ENCODE measurements at regions not wholly inside any gene's neighbourhood (a gene's known extent, or its start where the extent isn't known, plus 50 kb on each side); places are given as distances from the start of the nearest gene placed in this dataset.

DNA sequence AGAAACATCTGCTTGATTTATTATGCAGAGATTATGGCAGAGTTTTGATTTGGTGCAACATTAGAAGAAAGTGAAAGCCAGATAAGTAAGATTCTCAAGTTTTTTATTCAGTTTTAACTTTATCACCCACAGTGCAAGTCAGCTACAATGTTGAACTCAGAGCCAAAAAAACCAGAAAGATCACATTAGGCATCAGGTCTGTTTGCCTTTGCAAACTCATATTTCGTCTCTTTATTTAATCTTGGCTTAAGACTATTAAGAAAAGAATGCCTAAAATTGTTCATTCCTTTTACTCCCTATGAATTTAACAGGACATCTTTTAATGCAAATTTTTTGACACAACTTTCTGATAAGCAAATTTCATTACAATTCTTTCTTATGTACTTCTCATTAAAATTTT, 76.0 kb upstream of the TMEM26 start:
- no peak for DNase-seq (ENCODE audit: low read depth)
- H3K4me3 ChIP-seq (ENCODE audit: low read depth, low read length): no peak overlapping the region
- TF ChIP-seq, protein P1, sequence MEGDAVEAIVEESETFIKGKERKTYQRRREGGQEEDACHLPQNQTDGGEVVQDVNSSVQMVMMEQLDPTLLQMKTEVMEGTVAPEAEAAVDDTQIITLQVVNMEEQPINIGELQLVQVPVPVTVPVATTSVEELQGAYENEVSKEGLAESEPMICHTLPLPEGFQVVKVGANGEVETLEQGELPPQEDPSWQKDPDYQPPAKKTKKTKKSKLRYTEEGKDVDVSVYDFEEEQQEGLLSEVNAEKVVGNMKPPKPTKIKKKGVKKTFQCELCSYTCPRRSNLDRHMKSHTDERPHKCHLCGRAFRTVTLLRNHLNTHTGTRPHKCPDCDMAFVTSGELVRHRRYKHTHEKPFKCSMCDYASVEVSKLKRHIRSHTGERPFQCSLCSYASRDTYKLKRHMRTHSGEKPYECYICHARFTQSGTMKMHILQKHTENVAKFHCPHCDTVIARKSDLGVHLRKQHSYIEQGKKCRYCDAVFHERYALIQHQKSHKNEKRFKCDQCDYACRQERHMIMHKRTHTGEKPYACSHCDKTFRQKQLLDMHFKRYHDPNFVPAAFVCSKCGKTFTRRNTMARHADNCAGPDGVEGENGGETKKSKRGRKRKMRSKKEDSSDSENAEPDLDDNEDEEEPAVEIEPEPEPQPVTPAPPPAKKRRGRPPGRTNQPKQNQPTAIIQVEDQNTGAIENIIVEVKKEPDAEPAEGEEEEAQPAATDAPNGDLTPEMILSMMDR (IDR thresholded peaks at IDR 0.05; ENCODE audit: low read depth, low read length, missing control alignments): no peak

DNA sequence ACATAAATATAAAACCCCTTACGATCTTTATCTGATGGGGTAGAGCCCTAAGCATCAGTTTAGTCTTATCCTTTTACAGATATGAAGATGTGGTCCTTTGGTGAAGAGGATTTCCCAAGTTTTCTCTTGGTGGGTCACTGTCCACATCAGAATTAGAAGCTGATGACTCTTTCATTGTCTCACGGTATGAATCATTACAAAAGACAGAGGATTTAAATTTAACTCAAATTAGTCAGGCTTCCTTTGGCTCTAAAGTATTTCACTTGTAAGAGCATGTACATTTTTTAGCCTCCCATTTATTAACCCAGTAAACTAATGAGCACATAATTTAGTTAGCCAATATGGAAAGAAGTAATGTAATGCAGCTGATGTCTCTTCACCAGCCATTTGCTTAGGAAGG, 49.9 kb upstream of the TMEM26 start:
- DNase-seq (ENCODE audit: low read depth): no peak
- no peak overlapping the region for H3K4me3 ChIP-seq (ENCODE audit: low read depth, low read length)
- TF ChIP-seq, protein P1 (IDR thresholded peaks at IDR 0.05; ENCODE audit: low read depth, low read length, missing control alignments): no peak

Measured in GM12864 (cell line).